ENCODE measurements at regions not wholly inside any gene's neighbourhood (a gene's known extent, or its start where the extent isn't known, plus 50 kb on each side); places are given as distances from the start of the nearest gene placed in this dataset.

DNA sequence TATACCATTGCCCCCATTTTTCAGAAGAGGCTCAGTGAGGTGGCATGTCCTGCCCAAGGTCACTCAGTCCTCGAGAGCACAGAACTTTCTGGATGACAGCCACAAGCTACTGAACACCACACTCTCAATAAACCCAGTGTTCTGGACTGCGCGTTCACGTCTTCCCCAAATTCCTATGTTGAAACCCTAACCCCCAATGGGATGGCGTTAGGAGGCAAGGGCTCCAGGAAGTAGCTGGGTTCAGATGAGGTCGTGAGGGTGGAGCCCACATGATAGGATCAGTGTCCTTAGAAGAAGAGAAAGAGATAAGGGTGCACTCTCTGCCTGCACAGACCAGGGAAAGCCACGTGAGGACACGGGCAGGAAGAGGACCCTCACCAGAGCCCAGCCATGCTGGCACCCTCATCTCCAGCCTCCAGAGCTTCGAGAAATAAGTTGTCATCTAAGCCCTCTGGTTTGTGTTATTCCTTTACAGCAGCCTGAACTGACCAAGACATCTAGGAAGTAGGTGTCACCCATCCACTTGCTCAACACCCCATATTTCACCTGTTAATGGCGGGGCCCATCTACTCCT is 324.0 kb downstream of the UACA start:
- no peak for DNase-seq

DNA sequence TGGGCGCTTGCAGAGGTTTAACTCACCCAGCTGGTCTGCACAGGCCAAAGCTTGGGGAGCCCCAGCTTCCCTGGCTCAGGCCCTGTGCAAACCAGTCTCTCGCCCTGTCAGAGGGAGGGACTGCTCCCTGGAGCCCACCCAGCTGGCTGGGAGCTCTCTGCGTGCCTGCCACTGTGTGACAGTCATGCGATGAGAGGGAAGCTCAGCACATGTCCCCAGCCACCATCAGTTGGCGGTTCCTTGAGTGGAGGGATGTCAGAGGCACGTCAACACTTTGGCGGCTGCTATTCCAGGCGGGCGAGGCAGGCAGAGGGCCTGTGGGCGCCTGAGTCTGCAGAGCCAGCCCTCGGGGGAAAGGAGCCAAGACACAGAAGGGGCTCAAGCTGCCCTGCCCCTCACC is 324.6 kb downstream of the UACA start:
- DNase-seq: no peak

DNA sequence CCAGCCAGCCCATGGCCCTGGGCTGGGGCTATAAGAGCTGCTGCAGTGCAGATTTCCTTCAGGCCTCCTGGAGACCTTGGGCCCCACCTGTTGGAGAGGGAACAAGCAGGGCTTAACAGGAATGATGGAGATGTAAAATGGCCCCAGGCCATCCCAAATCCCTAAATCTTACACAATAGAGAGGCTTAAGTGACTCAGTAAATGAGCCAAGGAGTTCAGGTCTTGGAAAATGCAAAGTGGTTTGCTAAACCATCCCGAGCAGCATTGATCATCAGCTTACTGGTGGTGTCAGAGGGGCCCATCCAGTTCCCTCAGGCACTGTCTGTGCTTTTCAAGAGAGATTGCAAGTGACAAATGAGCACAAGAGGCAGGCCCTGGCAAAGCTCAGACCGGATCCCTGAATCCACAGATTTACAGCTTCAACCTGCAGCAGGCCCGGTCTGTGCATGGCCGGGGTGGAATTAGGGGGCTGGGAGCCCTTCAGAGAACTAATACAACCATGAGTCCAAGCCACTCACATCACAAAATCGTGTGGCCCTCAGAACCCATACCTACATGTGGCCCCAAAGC is 325.4 kb downstream of the UACA start:
- no peak for DNase-seq

DNA sequence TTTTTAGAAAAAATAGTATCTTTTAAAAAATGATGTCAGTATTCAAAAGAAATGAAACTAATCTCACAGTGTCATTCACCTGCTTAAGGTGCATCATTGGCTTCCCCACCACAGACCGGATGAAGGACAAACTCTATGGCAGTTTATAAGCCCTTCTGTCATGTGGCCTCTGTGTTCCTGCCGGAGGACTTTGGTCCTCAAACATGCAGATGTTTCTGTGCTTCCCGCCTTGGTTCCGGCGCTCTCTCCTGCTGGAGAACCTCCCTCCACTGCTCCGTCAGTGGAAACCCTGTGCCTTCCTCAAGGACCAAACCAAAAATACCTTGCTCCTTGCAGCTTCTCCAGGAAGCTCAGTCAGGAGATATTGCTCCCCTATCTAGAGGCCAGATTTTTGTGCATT is 326.3 kb downstream of the UACA start:
- DNase-seq: no peak

DNA sequence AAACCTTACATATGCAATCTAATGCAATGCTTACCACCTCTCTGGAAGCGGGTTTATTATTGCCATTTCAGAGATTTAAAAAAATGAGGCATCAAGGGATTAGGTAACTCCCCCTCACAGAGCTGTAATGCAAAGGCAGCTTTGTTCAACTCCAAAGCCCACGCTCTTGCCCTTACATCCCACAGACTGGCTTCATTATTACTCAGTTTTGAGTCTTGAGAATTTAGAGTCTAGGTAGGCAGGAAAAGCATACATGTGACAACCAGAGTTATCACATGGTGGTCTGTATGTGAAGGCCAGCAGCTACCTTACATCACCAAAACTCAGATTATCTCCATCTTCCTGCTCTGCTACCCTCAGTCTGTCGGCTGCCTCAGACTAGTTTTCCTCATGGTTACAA is 326.9 kb downstream of the UACA start:
- DNase-seq: no peak

DNA sequence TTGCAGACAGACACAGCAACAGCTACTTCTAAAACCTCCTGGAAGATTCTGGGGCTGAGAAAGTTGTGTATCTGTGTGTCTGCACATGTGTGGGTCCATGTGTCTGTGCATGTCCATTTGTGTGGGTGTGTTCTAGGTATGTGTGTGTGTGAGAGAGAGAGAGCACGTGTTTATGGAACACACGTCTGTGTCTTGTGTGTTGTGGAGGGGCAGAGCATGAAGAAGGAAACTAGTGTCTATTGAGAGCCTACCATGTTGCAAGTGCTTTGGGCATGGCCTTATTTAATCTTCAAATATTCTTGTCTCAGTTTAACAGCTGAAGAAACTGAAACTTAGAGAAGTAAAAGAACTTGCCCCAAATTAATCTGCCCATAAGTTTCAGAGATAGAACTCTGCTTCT is 327.5 kb downstream of the UACA start:
- DNase-seq: no peak

DNA sequence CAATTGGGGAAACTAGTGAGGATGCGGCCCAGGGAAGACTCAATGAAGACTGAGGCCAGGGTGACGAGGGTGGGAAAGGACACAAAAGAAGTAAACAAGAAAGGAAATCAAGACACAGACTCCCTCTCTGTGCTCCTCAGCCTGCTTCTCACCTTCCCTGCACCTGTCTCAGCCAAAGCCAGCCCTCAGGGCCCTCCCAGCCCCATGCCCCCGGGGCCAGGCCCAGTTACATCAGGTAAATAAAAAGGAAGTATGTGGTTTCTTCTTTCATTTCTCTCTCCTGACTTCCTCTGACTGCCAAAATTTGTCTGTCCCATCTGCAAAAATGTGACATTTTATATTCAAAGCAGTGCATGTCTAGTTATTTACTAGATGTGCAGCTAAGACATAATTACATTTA is 328.0 kb downstream of the UACA start:
- no peak for DNase-seq

DNA sequence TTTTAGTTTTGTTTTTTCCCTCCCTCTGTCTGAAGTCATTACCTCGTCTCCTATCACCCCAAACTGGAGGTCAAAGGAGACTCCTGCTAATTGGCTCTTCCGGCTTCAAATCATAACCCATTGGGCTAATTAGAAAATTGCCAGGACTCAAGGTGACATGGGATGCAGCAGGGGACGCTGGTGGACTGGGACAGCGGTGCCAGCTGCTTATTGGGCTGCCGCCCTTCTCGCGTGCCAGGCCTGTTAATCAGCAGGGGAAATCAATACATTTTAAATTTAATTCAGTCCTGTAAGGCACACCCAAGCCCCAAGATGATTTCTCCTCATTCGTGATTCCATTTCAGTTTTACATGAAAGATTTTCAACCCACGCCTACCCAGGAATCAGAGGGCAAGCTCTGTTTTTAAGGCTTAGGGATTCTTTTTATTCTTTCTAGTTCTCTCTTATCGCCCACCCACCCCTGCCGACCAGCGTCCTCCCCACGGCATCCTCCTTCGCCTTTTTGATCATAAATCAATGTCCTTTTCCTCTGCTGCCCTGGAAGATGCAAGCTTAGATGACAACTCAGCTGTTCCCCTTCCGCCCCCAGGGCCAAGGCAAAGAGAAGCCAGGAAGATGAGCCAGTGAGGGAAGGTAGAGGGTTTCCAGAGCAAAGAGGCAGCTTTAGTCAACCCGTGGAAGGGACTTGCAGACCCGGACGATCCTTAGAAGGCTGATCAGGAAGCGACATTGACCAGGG is 329.6 kb downstream of the UACA start:
- DNase-seq: no peak

DNA sequence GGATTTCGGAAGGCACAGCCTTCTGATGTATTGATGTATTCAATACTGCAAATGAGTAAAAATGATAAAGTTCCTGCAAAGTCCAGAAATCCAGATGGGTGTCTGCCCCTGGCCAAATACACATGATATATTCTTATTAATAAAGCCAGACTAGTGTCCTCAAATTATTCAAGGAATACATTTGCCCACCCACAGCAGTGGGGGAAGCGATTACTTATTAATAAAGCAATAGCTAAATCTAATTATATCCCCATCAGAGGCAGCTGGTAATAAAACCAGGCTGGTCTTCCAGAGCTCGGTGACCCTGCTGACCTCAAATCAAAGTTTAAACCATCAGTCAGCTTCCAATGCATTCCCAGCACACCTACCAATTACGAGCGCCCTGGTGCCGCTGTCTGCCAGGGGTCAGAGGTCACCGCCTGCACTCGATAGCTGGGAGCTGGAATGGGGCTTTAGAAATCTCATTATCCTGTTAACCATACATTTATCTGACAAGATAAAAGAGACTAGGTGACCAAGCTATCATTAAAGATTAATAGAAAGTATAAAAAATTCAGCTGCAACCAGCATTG is 330.3 kb downstream of the UACA start:
- no peak for DNase-seq

DNA sequence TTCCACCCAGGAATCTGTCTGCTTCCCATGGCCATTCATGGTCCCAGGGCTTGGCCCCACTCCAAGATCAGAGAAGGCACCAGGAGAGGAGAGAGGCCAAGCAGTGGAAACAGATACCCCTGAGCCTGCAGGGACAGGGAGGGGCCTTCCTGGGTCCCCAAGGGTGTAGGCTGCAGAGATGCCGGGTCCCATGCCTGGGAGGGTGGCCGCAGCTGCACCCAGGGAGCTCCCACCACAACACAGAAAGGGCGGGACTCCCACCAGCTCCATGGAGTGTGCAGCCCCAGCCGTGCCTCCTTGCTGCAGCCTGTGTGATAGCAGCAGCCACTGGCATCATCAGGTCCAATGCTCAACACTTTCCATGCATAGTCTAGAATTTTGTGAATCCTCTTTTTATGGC is 331.5 kb downstream of the UACA start:
- no peak for DNase-seq

DNA sequence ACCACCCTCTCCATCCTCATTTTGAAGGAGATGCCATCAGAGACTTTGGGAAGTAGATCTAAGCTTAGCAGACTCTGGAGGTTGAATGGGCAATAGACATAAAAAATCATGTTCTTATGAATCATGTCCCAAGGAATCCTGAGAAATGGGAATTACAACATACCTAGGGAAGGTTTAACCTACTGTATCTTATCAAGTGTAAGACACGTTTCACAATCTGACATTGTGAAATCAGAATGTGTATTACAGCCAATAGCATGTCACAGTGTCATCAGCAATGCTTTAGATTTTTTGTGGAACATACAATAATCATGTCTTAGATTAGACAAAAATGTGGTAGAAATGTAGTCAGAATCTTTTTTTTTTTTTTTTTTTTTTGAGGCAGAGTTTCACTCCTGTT is 332.4 kb upstream of the TLE3 start:
- no peak for DNase-seq

DNA sequence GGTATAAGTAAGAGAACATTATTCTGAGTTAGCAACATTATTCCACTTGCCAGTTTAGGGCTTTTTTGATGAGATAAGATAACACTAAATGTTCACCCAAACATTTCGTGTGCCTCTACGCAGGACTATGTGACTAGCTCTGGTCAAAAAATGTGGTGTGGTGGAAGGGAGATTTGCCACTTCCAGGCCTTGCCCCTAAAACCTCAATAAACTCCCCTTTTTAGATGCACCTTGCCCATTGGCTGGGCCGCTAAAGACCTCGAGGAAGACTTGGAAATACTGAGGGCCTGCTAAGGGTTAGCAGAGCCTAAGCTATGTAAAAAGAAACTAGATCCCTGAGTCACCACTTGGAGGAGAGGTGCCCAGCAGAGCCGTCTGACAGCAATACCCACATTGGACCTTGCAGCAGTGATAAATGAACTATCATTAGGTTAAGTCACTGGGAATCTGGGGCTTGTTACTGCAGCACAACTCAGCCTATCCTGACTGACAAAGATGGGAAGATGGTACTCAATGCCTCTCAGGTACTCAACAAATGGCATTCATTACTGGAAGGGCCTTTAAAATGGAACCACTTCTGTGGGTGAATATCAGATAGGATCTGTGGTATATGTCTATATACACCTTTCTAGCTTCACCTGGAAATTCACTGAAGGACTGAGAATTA is 331.5 kb upstream of the TLE3 start:
- DNase-seq: no peak

DNA sequence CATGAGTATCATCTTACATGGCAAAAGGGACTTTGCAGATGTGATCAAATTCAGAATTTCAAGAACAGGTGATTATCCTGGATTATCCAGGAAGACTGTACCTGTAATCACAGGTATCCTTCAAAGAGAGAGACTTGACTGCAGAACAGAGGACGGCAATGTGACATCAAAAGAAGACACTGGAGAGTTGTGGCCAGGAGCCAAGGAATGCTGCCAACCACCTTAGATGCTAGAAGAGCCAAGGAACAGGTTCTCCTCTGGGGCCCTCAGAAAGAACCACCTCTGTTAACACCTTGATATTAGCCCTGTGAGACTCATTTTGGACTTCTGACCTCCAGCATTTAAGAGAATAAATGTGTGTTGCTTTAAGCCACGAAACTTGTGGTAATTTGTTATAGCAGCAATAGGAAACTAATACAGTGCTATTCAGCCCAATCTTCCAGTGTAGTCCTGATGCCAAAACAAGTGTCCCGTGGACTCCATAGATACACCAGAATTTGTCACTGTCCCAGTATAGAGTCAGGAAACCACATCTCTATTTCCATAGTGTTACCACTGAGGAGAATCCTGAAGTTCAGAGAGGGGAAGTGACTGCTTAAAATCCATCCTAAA is 330.6 kb upstream of the TLE3 start:
- DNase-seq: no peak

DNA sequence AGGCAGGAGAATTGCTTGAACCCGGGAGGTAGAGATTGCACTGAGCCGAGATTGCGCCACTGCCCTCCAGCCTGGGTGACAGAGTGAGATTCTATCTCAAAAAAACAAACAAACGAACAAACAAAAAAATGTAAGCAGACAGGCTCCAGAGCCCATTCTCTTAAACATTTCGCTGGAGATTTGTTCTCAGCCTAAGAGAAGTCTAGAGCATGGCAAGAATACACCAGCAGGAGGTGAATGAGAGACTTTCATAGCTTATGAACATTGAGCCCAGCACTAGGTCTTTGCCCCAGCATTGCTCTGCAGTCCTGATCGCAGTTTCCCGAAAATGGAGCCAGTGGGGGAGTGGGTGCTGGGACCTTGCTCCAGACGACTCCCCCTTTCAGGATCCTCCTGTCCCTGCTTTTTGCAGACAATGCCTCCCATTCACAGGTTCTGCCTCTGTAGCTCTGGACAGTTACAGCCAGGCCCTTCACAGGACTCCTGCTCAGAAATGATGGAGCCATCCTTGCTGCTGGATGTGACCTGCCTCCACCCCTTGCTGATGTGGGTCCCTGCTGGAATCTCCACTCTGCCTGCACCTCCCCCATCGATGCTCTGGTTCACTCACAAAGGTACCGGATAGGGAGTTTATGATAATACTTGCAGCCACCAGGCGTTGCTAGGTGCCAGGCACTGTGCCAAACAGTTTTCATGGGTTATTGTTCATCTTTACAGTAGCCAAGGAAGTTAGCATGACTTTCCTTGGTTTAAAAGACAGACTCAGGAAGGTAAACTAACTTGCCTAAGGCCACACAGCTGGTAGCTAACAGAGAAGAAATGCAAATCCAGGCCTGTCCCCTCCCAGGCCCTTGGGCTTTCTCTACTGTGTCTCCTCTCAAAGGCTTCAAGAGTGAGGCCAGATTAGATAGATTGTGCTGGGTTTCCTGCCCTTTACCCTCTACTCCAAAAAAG is 329.7 kb upstream of the TLE3 start:
- DNase-seq: no peak

DNA sequence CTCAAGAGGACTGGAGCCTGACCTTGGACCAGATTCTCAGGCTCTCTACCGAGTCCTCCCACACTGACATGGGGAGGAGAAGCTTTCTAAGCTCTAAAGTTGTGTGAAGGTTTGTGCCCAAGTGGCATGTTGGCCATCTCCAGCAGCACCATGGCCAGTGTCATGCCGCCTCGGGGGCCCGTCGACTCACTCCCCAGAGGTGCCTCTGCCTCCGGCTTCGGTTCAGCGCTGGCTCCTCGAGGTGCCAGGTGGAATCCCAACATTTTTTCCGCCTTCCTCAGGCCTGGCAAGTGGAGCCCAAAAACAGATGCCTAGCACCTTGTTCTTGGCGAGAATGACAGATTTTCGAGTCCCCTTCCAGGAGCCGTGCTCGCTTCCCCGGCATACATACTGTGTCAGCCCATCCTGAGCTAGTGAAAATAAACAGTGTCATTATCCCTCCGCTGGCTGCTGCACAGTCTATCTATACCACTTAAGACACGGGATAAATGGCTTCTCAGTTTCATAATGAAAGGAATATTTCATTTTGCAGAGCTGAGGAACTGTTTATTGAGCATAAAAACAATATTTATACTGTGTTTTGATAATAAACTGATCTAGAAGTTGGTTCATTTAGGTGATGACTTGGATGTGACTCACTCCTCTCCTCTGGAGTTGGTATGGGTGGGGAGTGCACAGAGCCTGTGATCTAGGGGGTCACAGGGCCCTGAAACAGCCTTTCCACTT is 328.5 kb upstream of the TLE3 start:
- DNase-seq: no peak

DNA sequence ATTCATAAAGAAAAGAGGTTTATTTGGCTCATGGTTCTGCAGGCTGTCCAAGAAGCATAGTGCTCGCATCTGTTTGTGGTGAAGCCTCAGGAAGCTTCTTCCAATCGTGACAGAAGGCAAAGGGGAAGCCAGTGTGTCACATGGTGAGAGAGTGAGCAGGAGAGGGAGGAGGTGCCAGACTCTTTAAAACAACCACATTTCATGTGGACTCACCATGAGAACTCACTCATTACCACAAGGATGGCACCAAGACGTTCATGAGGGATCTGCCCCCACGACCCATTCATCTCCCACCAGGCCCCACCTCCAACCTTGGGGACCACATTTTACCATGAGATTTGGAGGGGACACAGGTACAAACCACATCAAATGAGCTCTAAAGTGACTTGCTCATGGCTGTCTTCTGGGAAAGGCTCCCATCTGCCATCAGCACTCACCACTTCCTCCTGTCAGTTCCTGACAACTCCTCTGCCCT is 327.3 kb upstream of the TLE3 start:
- DNase-seq: no peak

DNA sequence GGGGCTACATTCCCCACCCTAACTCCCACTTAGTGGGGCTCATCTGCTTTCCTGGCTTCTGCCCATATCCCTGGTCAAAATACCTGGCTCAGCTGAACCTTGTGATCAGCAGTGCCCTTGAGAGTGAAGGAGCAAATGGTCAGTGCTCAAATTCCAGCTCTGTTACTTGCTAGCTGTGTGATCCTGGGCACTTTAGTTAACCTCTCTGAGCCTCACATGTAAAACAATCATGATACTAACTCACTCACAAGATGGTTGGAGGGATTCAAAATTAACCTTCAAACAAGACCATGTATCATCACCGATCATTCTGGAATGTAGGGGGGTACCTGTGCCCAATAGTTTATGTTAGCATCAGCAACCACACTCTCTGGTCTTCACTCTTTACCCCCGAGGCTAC is 325.6 kb upstream of the TLE3 start:
- no peak for DNase-seq

DNA sequence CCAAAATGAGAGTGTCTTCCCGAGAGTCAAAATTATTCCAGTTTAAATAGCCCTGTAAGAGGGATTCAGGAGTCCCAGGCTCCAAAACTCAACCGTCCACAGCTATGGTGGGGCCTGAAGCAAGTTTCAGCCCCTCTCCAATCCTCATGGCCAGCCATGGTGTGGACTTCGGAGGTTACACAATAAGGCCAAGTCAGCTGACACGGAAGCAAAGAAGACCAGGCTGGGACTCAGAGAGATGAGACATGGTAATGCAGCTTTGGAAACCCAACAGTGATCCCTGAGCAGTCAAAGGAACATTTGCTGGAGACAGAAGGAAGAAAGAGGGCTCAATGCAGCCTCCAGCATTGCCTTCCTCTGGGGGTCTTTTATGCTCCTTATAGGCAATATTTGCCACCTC is 324.6 kb upstream of the TLE3 start:
- DNase-seq: no peak

DNA sequence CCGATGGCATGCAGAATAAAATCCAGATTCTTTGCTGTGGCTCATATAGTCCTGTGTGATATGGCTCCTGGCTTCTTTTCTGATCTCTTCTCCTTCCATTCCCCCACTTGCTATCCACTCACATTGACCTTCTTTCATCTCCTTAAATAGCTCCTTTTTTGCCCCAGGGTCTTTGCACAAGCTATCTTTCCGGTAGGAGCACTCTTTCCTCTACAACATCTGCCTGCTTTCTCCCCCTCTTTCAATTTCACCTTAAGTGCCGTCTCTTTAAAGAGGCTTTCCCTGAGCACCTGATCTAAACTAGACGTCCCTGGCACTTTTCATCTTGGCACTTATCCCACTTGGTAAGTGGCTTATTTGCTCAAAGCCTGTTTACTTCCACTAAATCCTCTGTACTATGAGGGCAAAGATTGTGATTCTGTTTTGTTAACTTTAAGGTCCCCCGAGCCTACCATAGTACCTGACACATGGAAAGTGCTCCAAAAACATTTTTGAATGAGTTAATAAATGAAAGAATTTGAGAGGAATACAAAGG is 323.3 kb upstream of the TLE3 start:
- peak; percentile 99 for DNase-seq

DNA sequence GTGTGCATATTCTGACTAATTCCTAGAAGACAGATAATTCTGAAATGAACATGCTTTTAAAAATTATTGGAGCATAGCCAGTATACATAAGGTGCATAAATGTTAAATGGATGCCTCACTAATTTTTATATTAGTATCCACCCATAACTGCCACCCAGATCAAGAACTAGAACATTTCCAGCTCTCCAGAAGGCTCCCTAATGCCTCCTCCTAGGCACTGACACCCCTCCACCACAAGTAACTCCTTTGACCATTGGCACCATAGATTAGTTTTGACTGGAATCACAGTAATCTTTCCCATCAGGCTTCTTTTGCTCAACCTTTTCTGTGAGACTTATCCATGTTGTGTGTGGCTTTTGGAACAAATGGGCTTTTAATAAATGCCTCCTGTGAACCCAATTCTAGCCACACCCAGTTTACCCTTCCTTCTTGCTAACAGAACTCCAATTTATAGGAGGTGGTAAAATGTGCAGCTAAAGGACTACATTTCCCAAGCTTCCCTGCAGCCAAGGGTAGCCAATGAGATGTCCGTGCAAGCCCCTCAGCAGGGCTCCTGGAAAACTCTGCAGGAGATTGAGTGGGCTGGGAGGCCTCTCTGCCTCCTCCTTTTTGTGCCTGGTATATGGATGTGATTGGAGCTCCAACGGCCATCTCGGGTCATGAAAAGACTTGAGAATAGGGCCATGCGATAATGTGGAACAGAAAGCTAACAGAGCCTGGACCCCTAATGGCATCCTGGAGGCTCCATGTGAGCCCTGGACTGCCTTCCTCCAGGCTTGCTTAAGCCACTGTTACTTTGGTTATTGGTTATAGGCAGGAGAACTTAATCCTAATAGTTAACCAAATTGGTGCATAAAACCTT is 322.6 kb upstream of the TLE3 start:
- DNase-seq: peak; percentile 15
